ENCODE measurements at regions not wholly inside any gene's neighbourhood (a gene's known extent, or its start where the extent isn't known, plus 50 kb on each side); places are given as distances from the start of the nearest gene placed in this dataset.

DNA sequence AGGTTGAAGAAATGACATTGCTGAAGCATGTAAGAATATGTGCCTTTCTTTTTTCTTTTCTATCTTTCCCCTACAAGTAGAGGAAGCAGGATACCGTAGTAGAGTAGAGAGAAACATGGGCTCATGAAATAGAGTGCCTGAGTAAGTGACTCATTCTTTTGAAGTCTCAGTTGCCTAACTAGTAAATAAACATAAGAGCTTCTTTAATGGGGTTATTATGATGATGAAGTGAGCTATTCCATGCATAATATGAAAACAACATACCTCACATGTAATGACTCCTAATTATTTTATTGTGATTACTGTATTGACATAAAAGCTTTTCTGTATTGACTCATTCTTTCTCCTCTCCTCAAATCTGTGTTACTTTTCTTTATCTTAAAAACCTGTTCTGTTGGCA is 1538.2 kb downstream of the TECRL start:
- no peaks in the 10 kb centered on the region for H3K36me3 ChIP-seq (ENCODE audit: control insufficient read depth, insufficient read depth, low read length)
- in situ Hi-C loops (cut with HindIII; ENCODE audit: low pct_unique_long_range_greater_than_20kb, low sequenced_read_pairs) (no loop called here), intact Hi-C loops (cut with micrococcal nuclease; ENCODE audit: unreplicated experiment) (no loop called here)
- no peaks in the 10 kb centered on the region for H3K9me3 ChIP-seq (ENCODE audit: control insufficient read depth, insufficient read depth, low read depth, low read length)
- POLR2A ChIA-PET, result no interaction called here
- no peaks in the 10 kb centered on the region for H3K4me1 ChIP-seq (ENCODE audit: control insufficient read depth, insufficient read depth, low read length)
- TF ChIP-seq SIN3A (IDR thresholded peaks at IDR 0.05; ENCODE audit: borderline replicate concordance, insufficient read depth, low read depth, low read length), result no peak
- TF ChIP-seq, protein P1, sequence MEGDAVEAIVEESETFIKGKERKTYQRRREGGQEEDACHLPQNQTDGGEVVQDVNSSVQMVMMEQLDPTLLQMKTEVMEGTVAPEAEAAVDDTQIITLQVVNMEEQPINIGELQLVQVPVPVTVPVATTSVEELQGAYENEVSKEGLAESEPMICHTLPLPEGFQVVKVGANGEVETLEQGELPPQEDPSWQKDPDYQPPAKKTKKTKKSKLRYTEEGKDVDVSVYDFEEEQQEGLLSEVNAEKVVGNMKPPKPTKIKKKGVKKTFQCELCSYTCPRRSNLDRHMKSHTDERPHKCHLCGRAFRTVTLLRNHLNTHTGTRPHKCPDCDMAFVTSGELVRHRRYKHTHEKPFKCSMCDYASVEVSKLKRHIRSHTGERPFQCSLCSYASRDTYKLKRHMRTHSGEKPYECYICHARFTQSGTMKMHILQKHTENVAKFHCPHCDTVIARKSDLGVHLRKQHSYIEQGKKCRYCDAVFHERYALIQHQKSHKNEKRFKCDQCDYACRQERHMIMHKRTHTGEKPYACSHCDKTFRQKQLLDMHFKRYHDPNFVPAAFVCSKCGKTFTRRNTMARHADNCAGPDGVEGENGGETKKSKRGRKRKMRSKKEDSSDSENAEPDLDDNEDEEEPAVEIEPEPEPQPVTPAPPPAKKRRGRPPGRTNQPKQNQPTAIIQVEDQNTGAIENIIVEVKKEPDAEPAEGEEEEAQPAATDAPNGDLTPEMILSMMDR (IDR thresholded peaks at IDR 0.05), result no peak
- no peak for TF ChIP-seq TCF7L2 (IDR thresholded peaks at IDR 0.05; ENCODE audit: low read depth, low read length)
- TF ChIP-seq POLR2AphosphoS5 (IDR thresholded peaks at IDR 0.05; ENCODE audit: low read depth, low read length), result no peak
- no peak for TF ChIP-seq REST (IDR thresholded peaks at IDR 0.05; ENCODE audit: insufficient read depth in 1 of 2, low read depth in 2 of 2, low read length in 1 of 2)
- CTCF ChIA-PET, result no interaction called here
- no peak overlapping the region for H3K27ac ChIP-seq (ENCODE audit: low read length)
- no TSS peak for BruUV-seq (replicated peaks)
- ATAC-seq, result no peak
- no peak for DNase-seq (ENCODE audit: low read depth, low spot score)
- H3K4me3 ChIP-seq (ENCODE audit: low read depth in 2 of 2, low read length in 2 of 2), result no peak overlapping the region
- H3K27me3 ChIP-seq (ENCODE audit: control insufficient read depth, insufficient read depth, low read length), result no peaks in the 10 kb centered on the region

GRCh38 chr4:62870451-62870850 is 1538.8 kb downstream of the TECRL start:
- no peak for TF ChIP-seq SIN3A (IDR thresholded peaks at IDR 0.05; ENCODE audit: borderline replicate concordance, insufficient read depth, low read depth, low read length)
- TF ChIP-seq REST (IDR thresholded peaks at IDR 0.05; ENCODE audit: insufficient read depth in 1 of 2, low read depth in 2 of 2, low read length in 1 of 2), result no peak
- TF ChIP-seq, protein P1 (IDR thresholded peaks at IDR 0.05), result no peak
- TF ChIP-seq TCF7L2 (IDR thresholded peaks at IDR 0.05; ENCODE audit: low read depth, low read length), result no peak
- no peak for TF ChIP-seq POLR2AphosphoS5 (IDR thresholded peaks at IDR 0.05; ENCODE audit: low read depth, low read length)
- ATAC-seq (no peak), DNase-seq (ENCODE audit: low read depth, low spot score) (no peak)
- Histone ChIP-seq H3K27me3 (ENCODE audit: control insufficient read depth, insufficient read depth, low read length) (no peaks in the 10 kb centered on the region), H3K9me3 (ENCODE audit: control insufficient read depth, insufficient read depth, low read depth, low read length) (no peaks in the 10 kb centered on the region), H3K4me1 (ENCODE audit: control insufficient read depth, insufficient read depth, low read length) (no peaks in the 10 kb centered on the region), H3K4me3 (ENCODE audit: low read depth in 2 of 2, low read length in 2 of 2) (no peak overlapping the region), H3K27ac (ENCODE audit: low read length) (no peak overlapping the region), H3K36me3 (ENCODE audit: control insufficient read depth, insufficient read depth, low read length) (no peaks in the 10 kb centered on the region)
- in situ Hi-C loops (cut with HindIII; ENCODE audit: low pct_unique_long_range_greater_than_20kb, low sequenced_read_pairs), result no loop called here
- ChIA-PET CTCF (no interaction called here), POLR2A (no interaction called here)
- intact Hi-C loops (cut with micrococcal nuclease; ENCODE audit: unreplicated experiment), result no loop called here
- no TSS peak for BruUV-seq (replicated peaks)

All from Panc1 (cell line).